GM12878 (cell line): ENCODE measurements at regions not wholly inside any gene's neighbourhood (a gene's known extent, or its start where the extent isn't known, plus 50 kb on each side); places are given as distances from the start of the nearest gene placed in this dataset.

Experiments used
- SPI1 ChIP-seq: IDR thresholded peaks from 2 replicates; pipeline ENCODE4 v1.6.1; 2011; ENCODE audit warnings: low read depth, mild to moderate bottlenecking, low read length, moderate library complexity, borderline replicate concordance; ENCODE audit not compliant: insufficient read depth
- TF ChIP-seq, protein P1 (sequence below), 3 experiments: IDR thresholded peaks in 2 of 3; conservative IDR thresholded peaks in 1 of 3; 2 replicates each; pipeline ENCODE4 v1.5.1; 2011; ENCODE audit warnings: low read depth in 3 of 3, low read length in 3 of 3, mild to moderate bottlenecking in 3 of 3, control low read depth in 2 of 3, moderate library complexity in 2 of 3, inconsistent platforms in 1 of 3, mixed read lengths in 1 of 3; ENCODE audit not compliant: control insufficient read depth in 2 of 3, insufficient read depth in 1 of 3; ENCODE audit errors: extremely low read depth in 1 of 3

DNA sequence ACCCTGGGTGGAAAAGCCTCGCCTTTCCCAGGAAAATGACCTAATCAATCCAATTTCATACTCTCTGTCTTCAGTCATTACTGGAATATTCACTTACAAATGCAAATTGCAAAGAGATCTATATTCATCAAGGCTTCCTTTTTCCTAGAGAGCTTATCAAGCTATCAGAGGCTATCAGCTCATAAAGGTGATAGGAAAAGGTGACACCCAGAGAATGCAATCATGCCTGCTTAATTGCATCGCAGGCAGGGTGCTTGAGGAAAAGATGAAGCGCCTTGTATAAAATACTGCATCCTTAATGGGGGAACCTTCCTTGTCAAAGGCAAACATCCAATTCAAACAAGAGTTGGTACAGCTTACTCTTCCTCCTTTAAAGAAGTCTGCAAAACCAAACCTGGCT lies 59.7 kb downstream of the SHANK2 start:
- TF ChIP-seq, protein P1, sequence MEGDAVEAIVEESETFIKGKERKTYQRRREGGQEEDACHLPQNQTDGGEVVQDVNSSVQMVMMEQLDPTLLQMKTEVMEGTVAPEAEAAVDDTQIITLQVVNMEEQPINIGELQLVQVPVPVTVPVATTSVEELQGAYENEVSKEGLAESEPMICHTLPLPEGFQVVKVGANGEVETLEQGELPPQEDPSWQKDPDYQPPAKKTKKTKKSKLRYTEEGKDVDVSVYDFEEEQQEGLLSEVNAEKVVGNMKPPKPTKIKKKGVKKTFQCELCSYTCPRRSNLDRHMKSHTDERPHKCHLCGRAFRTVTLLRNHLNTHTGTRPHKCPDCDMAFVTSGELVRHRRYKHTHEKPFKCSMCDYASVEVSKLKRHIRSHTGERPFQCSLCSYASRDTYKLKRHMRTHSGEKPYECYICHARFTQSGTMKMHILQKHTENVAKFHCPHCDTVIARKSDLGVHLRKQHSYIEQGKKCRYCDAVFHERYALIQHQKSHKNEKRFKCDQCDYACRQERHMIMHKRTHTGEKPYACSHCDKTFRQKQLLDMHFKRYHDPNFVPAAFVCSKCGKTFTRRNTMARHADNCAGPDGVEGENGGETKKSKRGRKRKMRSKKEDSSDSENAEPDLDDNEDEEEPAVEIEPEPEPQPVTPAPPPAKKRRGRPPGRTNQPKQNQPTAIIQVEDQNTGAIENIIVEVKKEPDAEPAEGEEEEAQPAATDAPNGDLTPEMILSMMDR (IDR thresholded peaks at IDR 0.05 in 2 of 3, conservative IDR thresholded peaks at IDR 0.05 in 1 of 3; ENCODE audit: control insufficient read depth in 2 of 3, extremely low read depth in 1 of 3, insufficient read depth in 1 of 3, low read depth in 3 of 3, low read length in 3 of 3), result no peak
- TF ChIP-seq SPI1, result no peak
